GM12891 (cell line): ENCODE measurements at regions not wholly inside any gene's neighbourhood (a gene's known extent, or its start where the extent isn't known, plus 50 kb on each side); places are given as distances from the start of the nearest gene placed in this dataset.
"Not testable (repeated sequence)": the region's sequence is repeated elsewhere in the genome, so short reads cannot be mapped to it uniquely, and the experiment has no call there.

Source experiments
- DNase-seq: peaks from one replicate; pipeline ENCODE4 v3.0.0; 2011; ENCODE audit warnings: low spot score; ENCODE audit not compliant: insufficient read length
- FAIRE-seq: peaks from 2 replicates; lab custom pipeline; 2011; peaks lifted over from hg19 to GRCh38; lab: Jason Lieb, UNC
- PAX5 ChIP-seq: IDR thresholded peaks from 2 replicates; pipeline ENCODE4 v1.6.1; 2011; ENCODE audit warnings: low read length, moderate library complexity, mild to moderate bottlenecking; ENCODE audit not compliant: insufficient read depth, severe bottlenecking
- POLR2A ChIP-seq: IDR thresholded peaks from 2 replicates; pipeline ENCODE4 v1.6.1; 2011; ENCODE audit warnings: low read depth, low read length, control low read depth
- POLR2AphosphoS5 ChIP-seq: IDR thresholded peaks from 2 replicates; pipeline ENCODE4 v1.6.1; 2011; ENCODE audit warnings: low read depth, low read length, control low read depth
- POU2F2 ChIP-seq: IDR thresholded peaks from 2 replicates; pipeline ENCODE4 v1.6.1; 2011; ENCODE audit warnings: low read depth, mild to moderate bottlenecking, control low read depth, low read length, moderate library complexity
- SPI1 ChIP-seq: IDR thresholded peaks from 2 replicates; pipeline ENCODE4 v1.6.1; 2011; ENCODE audit warnings: low read depth, low read length, control low read depth
- TAF1 ChIP-seq: IDR thresholded peaks from 2 replicates; pipeline ENCODE4 v1.6.1; 2011; ENCODE audit warnings: low read depth, low read length, control low read depth

- no peak for FAIRE-seq
- DNase-seq: no peak
- no peak for TF ChIP-seq POLR2A
These were observed 364.3 kb upstream of the MEX3C start for GRCh38 chr18:51561821-51562220.

GRCh38 chr18:51562866-51563265, 365.4 kb upstream of the MEX3C start:
- DNase-seq (no peak), FAIRE-seq (no peak)
- TF ChIP-seq POLR2AphosphoS5 (no peak), TAF1 (no peak), SPI1 (no peak), POLR2A (no peak), POU2F2 (no peak), PAX5 (no peak)

- TF ChIP-seq POLR2A (no peak), POLR2AphosphoS5 (no peak), TAF1 (no peak), SPI1 (no peak), POU2F2 (no peak), PAX5 (no peak)
- DNase-seq (no peak), FAIRE-seq (no peak)
These were observed 365.9 kb upstream of the MEX3C start for GRCh38 chr18:51563396-51563795.

DNA sequence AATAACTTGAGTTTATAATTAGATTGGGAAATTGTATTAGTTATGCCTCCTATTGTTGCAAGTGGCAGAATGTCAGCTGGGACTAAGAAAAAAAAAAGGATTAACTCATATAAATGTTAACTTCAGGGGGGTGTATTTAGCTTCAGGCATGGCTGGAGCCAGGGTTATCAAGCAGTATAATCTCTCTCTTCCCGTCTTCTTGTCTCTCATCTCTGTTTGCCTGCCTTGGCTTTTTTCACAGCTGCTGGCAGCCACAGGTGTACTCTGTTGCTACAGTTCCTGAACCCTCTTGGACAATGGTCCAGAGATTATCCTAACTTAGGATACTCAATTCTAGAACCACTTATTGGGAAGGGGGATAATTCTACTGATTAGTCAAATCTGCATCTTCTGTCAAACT, 370.7 kb upstream of the MEX3C start:
- TF ChIP-seq POU2F2: no peak
- TF ChIP-seq TAF1: no peak
- TF ChIP-seq POLR2A: no peak
- TF ChIP-seq PAX5: no peak
- TF ChIP-seq SPI1: no peak
- TF ChIP-seq POLR2AphosphoS5: no peak
- no peak for FAIRE-seq
- no peak for DNase-seq

- DNase-seq: no peak
- no peak for FAIRE-seq
- no peak for TF ChIP-seq POU2F2
- no peak for TF ChIP-seq PAX5
- no peak for TF ChIP-seq POLR2AphosphoS5
- TF ChIP-seq TAF1: no peak
- TF ChIP-seq SPI1: no peak
- TF ChIP-seq POLR2A: no peak
These were observed 371.7 kb upstream of the MEX3C start for GRCh38 chr18:51569153-51569552.

DNA sequence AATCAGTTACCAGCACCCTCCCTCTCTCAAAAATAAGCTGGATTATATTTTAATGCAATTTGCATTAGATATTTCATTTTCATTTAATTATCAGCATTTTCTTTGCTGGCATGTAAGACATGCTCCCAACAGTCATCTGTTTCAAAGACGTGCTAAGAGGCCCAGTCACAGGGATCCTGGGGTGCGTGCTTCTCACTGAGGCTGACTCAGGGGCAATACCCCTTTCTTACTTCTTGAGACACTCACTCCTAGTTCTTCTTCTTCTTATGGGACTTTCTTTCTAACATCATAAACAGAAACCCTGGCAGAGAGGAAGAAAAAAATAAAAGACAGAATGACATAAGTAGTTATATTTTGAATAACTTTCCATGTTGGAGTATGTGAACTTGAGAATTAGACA, 372.1 kb upstream of the MEX3C start:
- FAIRE-seq (no peak), DNase-seq (no peak)
- no peak for TF ChIP-seq POLR2AphosphoS5
- no peak for TF ChIP-seq POU2F2
- TF ChIP-seq TAF1: no peak
- no peak for TF ChIP-seq PAX5
- no peak for TF ChIP-seq POLR2A
- no peak for TF ChIP-seq SPI1

GRCh38 chr18:51570071-51570470, 372.6 kb upstream of the MEX3C start:
- FAIRE-seq: not testable (repeated sequence)

GRCh38 chr18:51573886-51574285, 376.4 kb upstream of the MEX3C start:
- FAIRE-seq, DNase-seq: not testable (repeated sequence)

More at GRCh38 chr18:51570071-51570470, 372.6 kb upstream of the MEX3C start:
- not testable (repeated sequence) for DNase-seq

GRCh38 chr18:51575171-51575570, 377.7 kb upstream of the MEX3C start:
- TF ChIP-seq PAX5: no peak
- TF ChIP-seq POU2F2: no peak
- TF ChIP-seq TAF1: no peak
- no peak for TF ChIP-seq POLR2A
- no peak for TF ChIP-seq POLR2AphosphoS5
- TF ChIP-seq SPI1: no peak
- FAIRE-seq (no peak), DNase-seq (no peak)

DNA sequence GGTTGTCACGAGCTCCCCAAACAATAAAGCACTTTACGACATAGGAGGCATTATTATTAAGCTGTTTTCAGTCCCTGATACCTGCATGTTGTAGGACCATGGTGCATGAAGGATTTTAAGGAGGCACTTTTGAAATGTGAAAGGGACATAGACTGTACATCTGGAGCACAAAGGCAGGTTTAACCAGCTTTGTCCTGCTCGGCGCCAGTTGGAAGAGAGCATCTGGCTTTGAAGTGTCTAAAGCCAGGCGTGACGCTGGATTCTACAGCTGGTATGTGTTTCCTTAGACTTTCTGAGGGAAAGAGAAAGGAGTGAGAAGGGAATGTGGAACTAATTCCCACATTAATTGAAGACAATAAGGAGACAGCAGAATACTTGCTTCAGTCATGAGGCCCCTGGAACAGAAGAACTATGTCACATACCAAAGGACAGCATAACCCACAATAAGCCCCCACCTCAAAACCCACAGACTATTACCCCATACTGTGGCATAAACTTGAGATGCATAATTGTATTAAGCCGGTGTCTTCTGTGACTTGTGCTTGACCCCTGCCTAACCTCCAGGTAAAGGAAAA, 381.0 kb upstream of the MEX3C start:
- no peak for DNase-seq
- no peak for FAIRE-seq
- no peak for TF ChIP-seq TAF1
- TF ChIP-seq PAX5: no peak

DNA sequence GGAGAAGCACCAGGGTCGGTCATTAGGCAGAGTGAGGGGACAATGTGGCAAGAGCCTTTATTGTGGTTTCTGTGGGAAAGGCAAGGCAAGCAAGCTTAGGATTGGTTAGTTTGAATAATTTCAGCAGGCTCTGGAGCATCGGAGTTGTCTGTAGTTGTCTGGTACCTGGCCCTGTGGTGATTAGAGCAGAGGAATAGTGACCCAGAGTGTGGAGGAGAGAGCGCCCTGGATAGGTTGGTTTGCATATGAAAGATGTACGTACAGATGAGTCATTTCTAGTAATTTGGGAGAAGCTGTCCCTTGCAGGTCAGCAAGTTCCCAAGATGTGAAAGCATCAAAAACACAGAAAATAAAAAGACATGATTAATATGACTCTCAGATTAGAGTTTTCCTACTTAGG, 383.1 kb upstream of the MEX3C start:
- TF ChIP-seq SPI1: no peak
- no peak for TF ChIP-seq POLR2A
- TF ChIP-seq PAX5: no peak
- TF ChIP-seq POLR2AphosphoS5: no peak
- no peak for TF ChIP-seq TAF1
- no peak for TF ChIP-seq POU2F2
- DNase-seq: no peak
- FAIRE-seq: no peak

DNA sequence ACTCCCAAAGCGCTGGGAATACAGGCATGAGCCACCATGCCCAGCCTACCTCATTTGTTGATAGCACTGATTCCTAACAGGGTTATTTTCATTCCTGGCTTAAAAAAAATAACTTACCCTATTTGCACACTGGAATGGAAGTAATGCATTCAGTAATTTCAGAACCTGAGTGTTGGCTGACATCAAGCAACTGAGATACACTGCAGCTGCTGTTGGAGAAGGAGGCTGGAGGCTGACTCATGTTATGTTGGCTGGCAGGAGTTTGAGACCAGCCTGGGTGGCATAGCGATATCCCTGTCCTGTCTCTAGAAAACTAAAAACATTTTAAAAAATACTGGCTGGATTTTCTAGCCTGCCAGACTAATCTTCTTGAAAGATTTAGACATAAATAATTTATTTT, 385.1 kb upstream of the MEX3C start:
- FAIRE-seq: no peak
- TF ChIP-seq POLR2AphosphoS5: no peak
- TF ChIP-seq TAF1: no peak
- TF ChIP-seq POU2F2: no peak
- TF ChIP-seq SPI1: no peak
- no peak for TF ChIP-seq PAX5
- no peak for TF ChIP-seq POLR2A
- no peak for DNase-seq
